OCI-LY7 (cell line): ENCODE measurements at regions not wholly inside any gene's neighbourhood (a gene's known extent, or its start where the extent isn't known, plus 50 kb on each side); places are given as distances from the start of the nearest gene placed in this dataset.
A peak's percentile ranks its signal among the peaks of the same experiment; 100 is the strongest.

ENCODE experiments used
- BruUV-seq: library from RNA; stranded (reverse); fragments of 400-500 nt; replicated peaks from 2 replicates; lab custom pipeline; 2021; lab: Mats Ljungman, UMichigan
- CTCF ChIA-PET: fragments of 300-600 bp; sonication (Branson Sonifier 250); formaldehyde crosslinking; loops from one replicate; lab custom pipeline; 2022; ENCODE audit warnings: antibody characterized with exemption; ENCODE audit not compliant: unreplicated experiment; lab: Charles Lee
- POLR2A ChIA-PET: fragments of 300-600 bp; sonication (Branson Sonifier 250); formaldehyde crosslinking; loops from one replicate; lab custom pipeline; 2022; ENCODE audit warnings: antibody characterized with exemption; lab: Charles Lee
- DNase-seq: peaks from one replicate; pipeline ENCODE4 v3.0.0-alpha.2; 2015; ENCODE audit warnings: low spot score
- H2AFZ ChIP-seq: fragments of 200-600 bp; sonication (generic), shearing (Covaris generic); 2 replicates; pipeline ENCODE4 v1.6.1; 2014; ENCODE audit warnings: mild to moderate bottlenecking, antibody characterized with exemption, low read length, moderate library complexity
- H3K27ac ChIP-seq: fragments of 200-600 bp; sonication (generic); 2 replicates; pipeline ENCODE4 v1.5.1; 2014; ENCODE audit warnings: mixed run types, low read depth, mild to moderate bottlenecking, moderate library complexity, low read length, inconsistent platforms; ENCODE audit not compliant: poor library complexity, severe bottlenecking
- H3K36me3 ChIP-seq: fragments of 200-600 bp; sonication (generic); 2 replicates; pipeline ENCODE4 v1.6.1; 2014; ENCODE audit warnings: mild to moderate bottlenecking, antibody characterized with exemption, low read length, moderate library complexity, mixed read lengths; ENCODE audit not compliant: insufficient read depth
- H3K4me1 ChIP-seq: fragments of 200-600 bp; sonication (generic); 2 replicates; pipeline ENCODE4 v1.5.1; 2014; ENCODE audit warnings: mild to moderate bottlenecking, low read length; ENCODE audit not compliant: insufficient read depth, poor library complexity, severe bottlenecking
- H3K4me2 ChIP-seq: fragments of 200-600 bp; sonication (generic); 2 replicates; pipeline ENCODE4 v1.6.1; 2014; ENCODE audit warnings: mild to moderate bottlenecking, low read length
- H3K4me3 ChIP-seq: fragments of 200-600 bp; sonication (generic); 2 replicates; pipeline ENCODE4 v1.5.1; 2014; ENCODE audit warnings: mild to moderate bottlenecking, low read depth, low read length; ENCODE audit not compliant: poor library complexity, severe bottlenecking
- H3K79me2 ChIP-seq: fragments of 200-600 bp; sonication (generic); 2 replicates; pipeline ENCODE4 v1.6.1; 2016; ENCODE audit warnings: low read depth, mild to moderate bottlenecking, low read length, moderate library complexity, mixed read lengths; ENCODE audit not compliant: insufficient read depth
- H3K9me2 ChIP-seq: fragments of 200-600 bp; sonication (generic); 2 replicates; pipeline ENCODE4 v1.6.1; 2016; ENCODE audit warnings: mild to moderate bottlenecking, low read length, mixed read lengths; ENCODE audit not compliant: insufficient read depth
- H3K9me3 ChIP-seq: fragments of 200-600 bp; sonication (generic); 2 replicates; pipeline ENCODE4 v1.6.1; 2014; ENCODE audit warnings: mild to moderate bottlenecking, mixed run types, low read length, mixed read lengths
- H4K20me1 ChIP-seq: fragments of 200-600 bp; sonication (generic); 2 replicates; pipeline ENCODE4 v1.6.1; 2014; ENCODE audit warnings: mild to moderate bottlenecking, antibody characterized with exemption, low read length, moderate library complexity, mixed read lengths; ENCODE audit not compliant: insufficient read depth
- CTCF ChIP-seq: fragments of 200-600 bp; sonication (generic); conservative IDR thresholded peaks from 2 replicates; pipeline ENCODE4 v1.5.1; 2014; ENCODE audit warnings: mild to moderate bottlenecking, antibody characterized with exemption, low read length, moderate library complexity, mixed read lengths
- EZH2phosphoT487 ChIP-seq: fragments of 200-600 bp; sonication (generic); IDR thresholded peaks from 2 replicates; pipeline ENCODE4 v1.6.1; 2018; ENCODE audit warnings: low read depth, borderline replicate concordance, mild to moderate bottlenecking, mixed run types, antibody characterized with exemption, low read length, moderate library complexity, mixed read lengths
- intact Hi-C: fragments of 100-400 bp; cut with micrococcal nuclease; formaldehyde crosslinking; loops from one replicate; pipeline ENCODE4 v1.10.0; 2022; ENCODE audit not compliant: unreplicated experiment

- H3K4me3 ChIP-seq = no peak overlapping the region
- H3K4me2 ChIP-seq = peak overlapping the region; percentile 47
- H3K9me2 ChIP-seq = no peaks in the 10 kb centered on the region
- no TSS peak for BruUV-seq
- no peaks in the 10 kb centered on the region for H3K36me3 ChIP-seq
- H3K79me2 ChIP-seq = no peaks in the 10 kb centered on the region
- peaks cover 18% of the 10 kb centered on the region for H3K4me1 ChIP-seq
- H4K20me1 ChIP-seq = no peaks in the 10 kb centered on the region
- POLR2A ChIA-PET = no interaction called here
- H2AFZ ChIP-seq = peak overlapping the region; percentile 66
- peak; percentile 80 for DNase-seq
- H3K27ac ChIP-seq = peak overlapping the region; percentile 35
- intact Hi-C loops = no loop called here
- no peaks in the 10 kb centered on the region for H3K9me3 ChIP-seq
- no peak for TF ChIP-seq EZH2phosphoT487
- TF ChIP-seq CTCF = no peak
- CTCF ChIA-PET = no interaction called here
Observed at GRCh38 chr2:129483366-129483765, 496.1 kb upstream of the RAB6C start.

- intact Hi-C loops = no loop called here
- CTCF ChIA-PET = no interaction called here
Observed at GRCh38 chr2:129484999-129485897, 494.2 kb upstream of the RAB6C start.

More at GRCh38 chr2:129484999-129485897, 494.2 kb upstream of the RAB6C start:
- Histone ChIP-seq H3K79me2 (no peaks in the 10 kb centered on the region), H3K9me3 (no peaks in the 10 kb centered on the region), H3K4me3 (no peak overlapping the region), H3K4me2 (no peak overlapping the region), H3K36me3 (no peaks in the 10 kb centered on the region), H3K27ac (no peak overlapping the region), H4K20me1 (no peaks in the 10 kb centered on the region), H3K4me1 (peaks cover 18% of the 10 kb centered on the region), H2AFZ (no peak overlapping the region), H3K9me2 (no peaks in the 10 kb centered on the region)
- DNase-seq = no peak
- POLR2A ChIA-PET = no interaction called here
- no TSS peak for BruUV-seq
- TF ChIP-seq EZH2phosphoT487 (no peak), CTCF (no peak)
